ENCODE measurements at regions not wholly inside any gene's neighbourhood (a gene's known extent, or its start where the extent isn't known, plus 50 kb on each side); places are given as distances from the start of the nearest gene placed in this dataset.
"Not testable (repeated sequence)": the region's sequence is repeated elsewhere in the genome, so short reads cannot be mapped to it uniquely, and the experiment has no call there.

DNA sequence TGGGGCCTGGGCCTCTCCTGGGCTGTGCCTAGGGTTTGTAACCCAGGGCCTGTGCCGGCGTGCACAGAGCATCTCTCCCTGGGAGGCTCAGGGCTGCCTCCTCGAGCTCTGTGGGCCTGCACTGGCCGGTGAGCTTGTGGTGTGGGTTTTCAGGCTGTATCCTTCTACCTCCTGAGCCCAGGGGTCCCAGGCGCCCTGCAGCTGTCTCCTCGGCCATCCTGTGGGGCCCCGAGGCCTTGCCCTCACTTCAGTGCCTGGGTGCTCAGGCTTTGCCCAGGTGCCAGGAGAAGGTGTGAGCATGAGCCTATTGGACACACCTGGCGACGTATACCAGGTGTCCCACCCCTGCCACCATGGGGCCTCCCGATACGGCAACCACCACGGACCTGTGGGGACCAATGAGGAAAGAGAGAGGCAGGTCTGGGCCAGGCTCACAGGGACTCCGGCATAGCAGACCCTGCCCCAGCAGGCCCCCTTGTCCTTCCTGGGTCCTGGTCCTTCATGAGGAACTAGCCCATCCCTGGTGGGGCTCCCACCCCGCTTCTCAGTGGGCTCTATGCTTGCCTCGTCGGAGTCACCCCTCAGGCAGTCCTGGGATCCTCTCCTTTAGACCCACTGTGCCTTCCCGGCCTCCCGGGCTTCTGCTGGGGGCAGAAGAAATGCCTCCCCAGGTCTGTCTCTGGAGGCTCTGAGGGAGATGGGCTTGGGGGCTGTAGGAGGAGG is 400.2 kb downstream of the TMEM121 start:
- DNase-seq = no peak

DNA sequence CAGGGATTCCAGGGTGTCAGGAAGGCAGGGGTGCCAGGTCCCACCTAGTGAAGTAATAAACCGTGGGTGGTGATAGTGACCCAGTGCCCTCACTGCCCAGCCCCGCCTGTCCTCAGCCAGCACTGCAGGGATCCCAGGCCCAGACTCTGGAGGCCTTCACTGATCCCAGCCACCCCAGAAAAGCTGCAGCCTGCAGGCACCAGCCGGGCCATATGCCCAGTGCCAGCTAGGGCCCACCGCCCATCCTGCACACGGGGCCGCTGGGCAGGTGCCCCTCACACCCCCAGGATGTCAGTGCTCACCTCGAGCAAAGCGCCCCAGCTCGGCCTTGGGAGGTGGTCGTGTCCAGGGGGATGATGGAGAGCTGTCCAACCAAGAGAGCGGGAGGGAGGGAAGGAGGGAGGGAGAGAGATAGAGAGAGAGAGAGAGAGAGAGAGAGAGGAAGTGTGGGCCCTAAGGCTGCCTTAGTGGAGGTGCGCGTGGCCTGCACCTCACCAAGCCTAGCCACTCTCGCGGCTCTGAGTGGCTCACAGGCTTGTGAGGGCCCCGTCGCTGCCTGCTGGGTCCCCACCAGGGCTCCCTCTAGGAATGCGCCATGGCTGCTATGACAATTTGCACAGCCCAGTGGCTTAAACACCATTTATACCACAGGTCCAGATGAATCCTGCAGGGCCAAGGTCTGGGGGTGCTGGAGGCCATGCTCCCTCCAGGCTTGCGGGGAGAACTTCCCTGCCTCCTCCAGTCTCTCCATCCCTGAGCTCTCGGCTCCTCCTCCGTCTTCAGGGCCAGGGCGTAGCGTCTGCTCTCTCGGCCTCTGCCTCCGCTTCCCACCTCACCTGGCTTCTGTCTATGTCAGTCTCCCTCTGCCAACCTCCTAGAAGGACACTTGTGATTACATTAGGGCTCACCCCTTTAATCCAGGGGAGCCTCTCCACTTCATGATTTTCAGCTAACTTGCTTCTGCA is 401.0 kb downstream of the TMEM121 start:
- no peak for DNase-seq

DNA sequence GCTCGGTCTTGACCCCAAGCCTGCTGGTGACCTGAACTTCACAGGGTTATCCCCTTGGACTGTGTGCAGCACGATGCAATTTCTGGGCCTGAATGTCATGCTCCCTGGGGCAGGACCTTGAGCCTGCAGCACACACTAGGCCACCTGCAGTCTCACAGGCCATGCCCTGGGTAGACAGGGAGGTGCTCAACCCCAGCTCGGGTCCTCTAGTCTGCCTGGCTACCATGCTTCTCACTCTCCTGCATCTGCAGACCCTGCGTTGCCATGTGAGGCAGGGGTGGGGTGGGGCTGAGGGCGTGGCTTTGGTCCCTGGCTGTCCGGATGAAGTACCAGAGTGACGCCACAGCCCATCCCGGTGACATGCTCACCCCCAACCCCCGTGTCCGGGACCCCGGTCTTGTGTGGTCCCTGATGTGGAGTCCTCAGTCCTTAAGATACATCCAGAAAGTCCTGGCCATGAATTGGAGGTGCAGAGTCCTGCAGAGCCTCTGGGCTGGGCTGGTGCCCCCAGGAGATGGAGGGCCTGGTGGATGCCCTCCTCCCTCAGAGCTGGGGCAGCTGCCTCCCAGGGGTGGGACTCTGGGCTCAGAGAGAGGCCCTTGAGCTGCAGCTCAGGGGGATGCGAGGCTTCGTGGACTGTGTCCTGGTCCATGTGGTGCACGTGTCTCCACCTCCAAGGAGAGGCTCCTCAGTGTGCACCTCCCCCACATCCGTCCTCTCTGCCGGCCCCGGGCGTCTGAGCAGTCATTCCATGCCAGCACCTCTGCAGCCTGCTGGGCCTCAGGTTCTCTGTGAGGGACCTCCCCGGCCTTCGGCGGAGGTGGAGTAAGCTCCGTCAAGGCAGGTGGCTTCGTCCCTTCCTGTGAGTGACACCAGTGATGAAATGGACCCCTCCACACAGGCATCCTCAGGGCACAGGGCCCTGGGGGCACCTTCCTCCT is 402.1 kb downstream of the TMEM121 start:
- not testable (repeated sequence) for DNase-seq

DNA sequence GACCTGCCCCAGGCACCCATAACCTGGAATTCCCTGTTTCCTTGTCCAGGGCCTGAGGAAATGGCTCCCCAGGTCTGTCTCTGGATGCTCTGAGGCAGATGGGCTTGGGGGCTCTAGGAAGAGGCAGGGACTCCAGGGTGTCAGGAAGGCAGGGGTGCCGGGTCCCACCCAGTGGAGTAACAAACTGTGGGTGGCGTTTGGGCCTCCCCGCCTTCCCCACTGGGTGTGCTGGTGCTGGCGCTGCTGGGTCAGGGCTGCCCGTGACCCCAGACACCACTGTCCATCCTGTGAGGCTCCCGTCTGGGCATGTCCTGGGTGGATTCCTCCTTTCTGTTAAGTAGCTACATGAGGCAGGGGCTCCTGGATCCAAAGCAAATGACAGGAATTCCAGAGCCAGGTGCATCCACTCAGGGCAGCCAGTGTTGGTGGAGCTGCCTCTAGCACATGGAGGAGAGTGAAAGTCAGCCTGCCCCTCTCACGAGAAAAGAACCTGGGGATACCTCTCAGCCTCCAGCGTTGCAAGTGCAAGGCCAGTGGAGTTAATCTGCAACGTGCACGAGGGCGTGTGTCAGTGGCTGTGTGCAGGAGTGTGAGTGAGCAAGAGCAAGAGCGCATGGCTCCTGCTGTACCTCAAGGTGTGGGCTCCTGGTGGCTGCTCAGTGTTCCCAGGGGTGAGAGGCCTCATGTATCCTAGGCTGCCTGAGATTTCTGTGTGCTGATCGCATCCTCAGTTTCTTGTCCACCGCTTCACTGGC is 403.1 kb downstream of the TMEM121 start:
- DNase-seq = no peak

DNA sequence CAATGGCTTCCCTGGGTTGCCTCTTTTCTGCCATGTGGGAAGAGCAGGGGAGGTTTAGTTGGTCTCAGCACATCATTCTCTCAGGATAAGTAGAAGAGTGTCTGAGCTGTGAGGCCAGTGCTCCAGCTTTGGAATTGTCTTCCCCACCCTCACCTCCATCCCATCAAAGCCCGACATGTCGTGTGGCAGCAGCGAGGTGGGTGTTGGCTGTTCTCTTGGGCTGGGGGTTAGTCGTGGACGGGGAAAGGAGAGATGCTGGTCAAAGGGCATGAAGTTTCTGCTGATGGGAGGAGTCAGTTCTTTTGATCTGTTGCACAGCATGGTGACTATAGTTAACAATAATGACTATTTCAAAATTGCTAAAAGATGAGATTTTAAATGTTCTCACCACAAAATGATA is 404.2 kb downstream of the TMEM121 start:
- no peak for DNase-seq

DNA sequence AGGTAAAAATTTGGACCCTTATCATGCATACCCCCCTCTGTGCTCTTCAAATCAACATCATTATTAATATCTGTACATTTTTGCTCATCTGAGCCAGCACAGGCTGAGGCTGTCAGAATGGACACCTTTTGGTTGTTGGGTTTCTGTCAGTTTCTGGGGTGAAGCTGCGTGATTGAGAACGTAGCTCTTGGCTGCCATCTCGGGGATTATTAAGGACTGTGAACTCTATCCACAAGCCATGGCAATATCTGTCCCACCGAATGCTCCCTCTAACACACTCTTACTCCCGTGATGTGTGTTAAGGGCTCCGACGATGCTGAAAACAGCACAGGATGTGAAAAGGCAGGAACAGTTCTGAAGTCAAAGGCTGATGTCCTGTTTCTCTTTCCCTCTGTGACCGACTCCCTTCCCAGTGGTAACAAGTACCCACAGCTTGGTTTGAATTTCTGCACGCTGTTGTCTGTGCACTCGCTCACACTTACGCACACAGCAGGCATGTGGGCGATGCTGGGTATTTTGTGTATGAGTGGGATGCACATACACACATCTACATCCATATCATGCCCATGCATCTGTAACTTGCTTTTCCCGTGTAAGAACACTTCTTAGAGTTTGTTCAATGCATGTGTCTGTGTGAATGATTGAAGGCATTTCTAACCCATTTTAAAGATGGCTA is 405.6 kb downstream of the TMEM121 start:
- DNase-seq = no peak

DNA sequence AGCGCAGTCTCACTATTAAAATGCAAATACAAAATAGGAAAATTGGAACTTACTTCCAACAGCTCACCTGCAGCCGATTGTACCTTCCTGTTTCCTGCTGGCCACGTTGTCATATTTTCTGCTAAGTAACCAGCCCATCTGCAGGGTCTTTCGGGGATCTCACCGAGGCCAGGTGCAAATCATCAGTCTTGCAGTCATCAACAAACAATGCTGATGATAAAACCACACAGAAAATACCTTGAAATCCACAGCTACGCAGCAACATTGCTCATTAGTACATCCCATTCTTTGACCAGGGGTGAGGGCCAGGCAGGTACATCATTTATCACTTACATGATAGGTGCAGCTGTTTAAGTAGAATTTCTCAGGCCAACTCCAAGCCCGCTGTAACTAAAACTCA is 406.9 kb downstream of the TMEM121 start:
- DNase-seq = no peak

DNA sequence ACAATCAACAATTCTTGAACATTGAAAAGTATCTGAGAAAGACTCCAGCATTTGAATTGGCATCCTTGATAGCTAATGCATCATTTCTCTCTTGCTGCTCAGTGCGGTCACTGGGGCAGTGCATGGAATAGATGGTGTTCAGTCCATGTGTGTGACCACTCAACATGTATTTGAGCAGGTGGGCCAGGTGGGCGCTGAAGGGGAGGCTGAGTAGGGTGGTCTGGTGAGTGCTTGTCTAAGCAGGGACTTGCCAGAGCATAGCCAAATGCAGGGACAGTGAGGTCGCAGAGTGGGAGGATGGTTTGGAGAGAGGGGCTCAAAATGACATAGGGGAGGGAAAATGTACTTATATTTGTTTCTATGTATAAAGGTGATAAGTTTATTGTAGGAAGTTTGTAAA is 409.0 kb downstream of the TMEM121 start:
- DNase-seq = no peak

DNA sequence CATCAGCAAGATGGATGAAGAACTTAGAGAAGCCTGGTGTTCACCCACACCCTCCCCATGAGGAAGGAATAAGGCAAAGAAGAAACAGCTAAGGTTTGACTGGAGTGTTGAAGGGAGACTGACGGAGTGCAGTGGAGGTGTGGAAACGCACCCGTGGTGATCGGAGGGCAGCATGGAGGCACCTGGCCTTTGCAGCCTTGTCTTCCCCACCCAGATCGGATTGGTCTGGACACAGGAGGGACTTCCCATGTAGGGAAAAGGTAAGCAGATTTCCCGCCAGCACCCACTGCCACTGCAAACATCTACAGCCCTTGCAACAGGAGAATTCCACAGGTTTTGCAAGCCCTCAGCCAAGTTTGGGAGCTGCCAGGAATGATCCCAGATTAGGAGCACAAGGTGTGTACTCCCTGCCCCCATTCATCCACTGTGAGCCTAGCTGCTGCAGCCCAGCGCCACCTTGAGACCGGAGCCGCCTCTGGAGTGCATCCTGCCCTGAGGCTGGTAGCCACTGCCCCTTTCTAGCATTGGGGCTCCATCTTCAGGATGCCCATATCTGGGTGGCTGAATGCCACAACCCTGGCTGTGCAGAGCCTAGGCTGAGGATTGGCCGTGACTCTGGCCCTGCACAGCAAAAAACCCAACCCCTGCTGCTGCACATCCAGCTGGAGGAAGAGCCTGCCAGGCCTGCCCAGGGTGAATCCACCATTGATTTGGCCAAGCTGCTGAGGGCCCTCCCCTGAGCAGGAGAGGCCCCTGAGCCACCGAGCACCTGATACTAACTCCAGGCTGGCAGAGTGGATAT is 411.1 kb downstream of the TMEM121 start:
- no peak for DNase-seq

DNA sequence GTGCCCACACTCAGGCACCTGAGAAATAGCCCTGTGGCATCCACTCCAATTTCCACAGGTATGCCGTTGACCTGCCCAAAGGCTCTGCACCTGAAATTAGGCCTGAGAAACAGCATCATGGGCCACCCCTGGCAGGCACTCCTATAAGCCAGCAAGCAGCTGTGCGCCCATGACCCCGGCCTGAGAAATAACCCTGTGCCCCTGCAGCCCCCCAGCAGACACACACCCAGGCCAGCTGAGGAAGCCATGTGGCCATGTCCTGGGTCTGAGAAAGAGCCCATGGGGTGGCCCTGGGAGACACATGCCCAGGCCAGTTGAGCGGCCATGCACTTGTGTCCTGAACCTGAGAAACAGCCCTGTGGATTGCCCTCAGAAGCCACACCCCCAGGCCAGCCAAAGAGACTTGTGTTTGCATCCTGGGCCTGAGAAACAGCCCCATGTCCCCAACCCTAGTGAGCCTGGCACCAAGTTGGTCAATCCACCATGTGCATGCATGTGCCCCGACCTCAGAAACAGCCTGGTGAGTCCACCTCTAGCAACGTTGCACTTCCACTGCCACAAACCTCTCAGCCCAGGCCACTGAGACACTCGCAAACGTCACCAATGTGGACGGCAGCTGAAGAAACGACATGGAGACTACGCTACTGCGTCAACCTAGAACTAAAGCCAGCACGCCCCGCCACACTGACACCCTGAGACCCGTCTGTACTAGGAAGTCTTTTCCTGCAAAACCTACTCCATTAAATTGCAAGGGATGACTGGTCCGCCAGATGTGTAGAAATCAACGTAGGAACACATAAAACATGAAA is 411.9 kb downstream of the TMEM121 start:
- DNase-seq = no peak

DNA sequence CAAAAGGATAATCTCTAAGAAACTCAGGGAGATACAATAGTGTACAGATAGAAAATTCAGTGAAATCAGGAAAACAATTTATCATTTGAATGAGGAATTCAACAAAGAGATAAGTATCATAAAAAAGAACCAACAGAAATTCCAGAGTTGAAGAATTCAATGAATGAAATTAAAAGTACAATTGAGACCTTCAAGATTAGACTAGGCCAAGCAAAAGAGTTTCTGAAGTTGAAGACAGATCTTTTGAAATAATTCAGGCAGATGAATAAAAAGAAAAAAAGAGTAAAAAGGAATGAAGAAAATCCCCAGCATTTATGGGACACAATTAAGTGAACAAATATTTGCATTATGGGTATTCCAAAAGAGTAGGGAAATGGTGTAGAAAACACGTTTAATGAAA is 412.6 kb downstream of the TMEM121 start:
- DNase-seq = no peak

DNA sequence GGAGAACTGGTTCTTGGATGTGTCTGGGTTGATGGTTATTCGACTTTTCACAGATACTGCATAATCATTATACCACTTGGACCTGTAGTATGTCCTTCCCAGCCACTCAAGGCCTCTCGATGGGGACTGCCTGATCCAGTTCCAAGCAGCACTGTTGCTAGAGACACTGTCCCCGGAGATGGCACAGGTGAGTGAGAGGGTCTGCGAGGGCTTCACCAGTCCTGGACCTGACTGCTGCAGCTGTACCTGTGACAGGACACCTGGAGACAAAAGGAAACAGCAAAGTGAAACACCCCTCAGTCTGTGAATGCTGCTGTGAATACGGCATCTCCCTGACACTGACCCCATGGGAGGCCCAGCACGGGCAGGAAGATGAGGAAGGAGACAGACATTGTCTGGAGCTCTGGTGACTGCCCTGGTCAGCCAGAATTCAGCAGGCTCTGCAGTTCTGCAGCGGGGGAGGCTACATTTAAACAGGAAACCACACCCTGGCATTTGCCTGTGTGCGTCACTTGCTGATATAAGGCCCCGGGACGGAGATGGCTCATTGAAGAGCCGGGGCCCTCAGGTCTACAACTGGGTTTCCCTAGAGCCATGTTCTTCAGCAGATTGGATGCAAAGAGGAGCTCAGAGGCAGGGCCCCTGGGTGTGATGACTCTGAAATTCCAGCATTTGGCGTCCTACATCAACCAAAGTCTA is 413.6 kb downstream of the TMEM121 start:
- DNase-seq = no peak

DNA sequence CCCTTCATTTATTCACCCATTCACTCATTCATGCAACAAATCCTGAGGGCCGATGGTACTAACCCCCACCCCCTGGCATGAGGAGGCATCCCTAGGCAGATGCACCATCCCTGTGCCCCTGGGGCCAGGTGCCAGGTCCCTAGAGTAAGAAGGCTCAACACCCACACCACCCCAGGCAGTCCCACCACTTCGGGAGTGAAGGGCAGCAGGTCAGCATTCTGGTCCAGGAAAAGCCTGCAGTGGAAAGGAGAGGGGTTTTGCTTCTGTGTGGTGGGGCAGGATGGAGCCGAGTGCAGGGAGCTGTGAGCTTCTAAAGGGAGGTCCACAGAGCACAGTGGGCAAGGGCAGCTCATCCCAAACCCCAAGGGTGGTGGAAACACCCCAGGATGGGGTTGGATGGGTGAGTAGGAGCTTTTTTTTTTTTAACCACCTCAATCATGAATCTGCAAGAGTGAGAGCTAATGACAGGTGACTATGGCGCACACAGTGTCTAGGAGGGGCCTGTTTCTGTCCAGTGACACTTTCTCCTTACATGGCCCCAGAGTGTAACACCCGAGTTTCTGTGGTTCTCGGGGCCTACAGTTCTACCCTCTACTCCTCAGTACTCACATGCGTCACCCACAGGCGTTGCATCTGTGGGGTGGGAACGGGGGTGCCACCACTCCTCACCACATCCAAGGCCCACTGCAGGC is 414.3 kb downstream of the TMEM121 start:
- DNase-seq = no peak

DNA sequence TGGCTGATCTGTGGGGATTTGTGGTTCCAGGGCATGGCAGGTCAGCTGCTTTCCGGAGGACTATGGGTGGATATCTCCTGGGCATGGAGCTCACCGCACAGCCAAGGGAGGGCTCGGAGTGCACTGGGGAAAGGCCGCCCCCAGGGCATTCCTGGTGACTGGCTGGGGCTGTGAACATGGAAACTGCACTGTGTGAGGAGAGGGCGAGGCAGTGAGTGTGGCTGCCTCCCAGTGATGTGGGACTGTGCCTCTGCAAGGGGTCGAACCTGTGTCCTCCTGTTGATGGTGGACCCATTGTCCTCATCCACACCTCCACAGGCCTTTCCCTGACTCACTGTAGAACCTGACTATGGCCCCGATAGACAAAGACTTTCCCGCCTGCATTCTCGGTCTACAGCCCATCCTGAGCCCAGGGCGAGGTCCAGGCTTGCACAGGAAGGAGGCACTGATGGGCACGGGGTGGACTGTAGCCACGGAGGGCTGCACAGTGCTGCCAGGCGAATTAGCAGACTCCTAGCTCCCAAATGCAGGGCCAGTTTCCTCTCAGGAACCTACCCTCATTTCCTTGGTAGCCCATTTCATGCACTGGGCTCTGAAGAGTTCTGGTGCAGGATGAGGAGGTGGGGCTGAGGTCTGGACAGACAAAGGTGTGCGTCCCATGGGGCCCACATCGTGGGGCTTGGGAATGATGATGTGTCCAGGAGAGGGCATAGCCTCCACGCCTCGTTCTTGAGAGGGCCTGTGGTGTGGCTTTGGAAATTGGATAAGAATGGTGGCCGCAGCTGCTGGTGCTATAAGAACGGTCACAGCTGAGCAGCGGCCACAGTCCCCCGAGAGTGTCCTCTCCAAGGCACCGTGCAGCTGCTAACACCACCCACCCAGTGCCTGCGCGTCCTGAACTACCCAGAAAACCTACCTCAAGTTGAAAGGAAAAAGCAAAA is 415.1 kb downstream of the TMEM121 start:
- no peak for DNase-seq

DNA sequence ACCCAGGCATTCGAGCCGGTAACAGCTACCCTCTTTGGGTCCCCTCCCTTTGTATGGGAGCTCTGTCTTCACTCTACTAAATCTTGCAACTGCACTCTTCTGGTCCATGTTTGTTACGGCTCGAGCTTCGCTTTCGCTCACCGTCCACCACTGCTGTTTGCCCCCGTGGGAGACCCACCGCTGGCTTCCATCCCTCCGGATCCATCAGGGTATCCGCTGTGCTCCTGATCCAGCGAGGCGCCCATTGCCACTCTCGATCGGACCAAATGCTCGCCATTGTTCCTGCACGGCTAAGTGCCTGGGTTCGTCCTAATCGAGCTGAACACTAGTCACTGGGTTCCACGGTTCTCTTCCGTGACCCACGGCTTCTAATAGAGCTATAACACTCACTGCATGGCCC is 416.3 kb downstream of the TMEM121 start:
- DNase-seq = not testable (repeated sequence)

DNA sequence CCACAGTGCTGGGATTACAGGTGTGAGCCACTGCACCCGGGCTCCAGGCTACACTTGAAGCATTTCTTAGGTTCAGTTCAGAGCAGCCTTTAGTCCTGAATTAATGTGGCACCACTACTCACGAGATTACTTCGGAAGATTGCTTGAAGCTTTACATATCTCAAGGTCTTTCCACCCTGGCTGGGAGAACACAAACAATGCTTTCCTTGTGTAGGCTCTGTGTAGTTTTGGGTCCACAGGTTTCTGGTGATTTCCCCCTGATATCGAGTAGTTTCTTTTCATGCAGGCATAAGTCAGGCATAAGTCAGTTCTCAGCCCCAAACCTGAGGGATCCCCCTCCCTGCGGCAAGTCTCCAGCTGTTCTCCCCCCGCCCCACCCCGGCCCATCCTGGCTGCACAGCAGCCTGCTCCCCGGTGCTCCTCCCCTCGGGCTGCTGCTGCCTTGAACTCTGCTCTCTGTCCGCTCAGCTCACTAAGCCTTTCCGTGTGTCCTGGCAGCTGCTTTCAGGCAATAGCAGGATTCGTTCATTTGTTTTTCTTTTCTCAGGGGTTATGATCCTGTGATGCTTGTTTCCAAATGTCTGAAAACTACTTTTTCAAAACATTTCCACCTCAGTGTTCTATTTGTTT is 417.7 kb downstream of the TMEM121 start:
- no peak for DNase-seq
